B cell (primary cell): ENCODE measurements at regions not wholly inside any gene's neighbourhood (a gene's known extent, or its start where the extent isn't known, plus 50 kb on each side); places are given as distances from the start of the nearest gene placed in this dataset.

Experiments
- ATAC-seq: fragments of 200-7000 bp; cut with Tn5 transposase; one replicate; pipeline ENCODE4 v1.10.0; 2021; ENCODE audit warnings: low read depth, mild to moderate bottlenecking, moderate number of reproducible peaks, moderate library complexity
- CTCF ChIA-PET: fragments of 350-600 bp; sonication (Branson Sonifier 250); formaldehyde crosslinking; loops from one replicate; lab custom pipeline; 2021; ENCODE audit warnings: antibody characterized with exemption, inconsistent platforms; lab: Charles Lee
- POLR2A ChIA-PET: fragments of 350-600 bp; sonication (Branson Sonifier 250); formaldehyde crosslinking; loops from one replicate; lab custom pipeline; 2021; ENCODE audit warnings: antibody characterized with exemption; lab: Charles Lee
- DNase-seq: peaks from one replicate; pipeline ENCODE4 v3.0.0; 2013
- H2AFZ ChIP-seq: 2 replicates; pipeline ENCODE4 v1.6.1; 2012; ENCODE audit warnings: mild to moderate bottlenecking, low read depth, low read length; ENCODE audit not compliant: insufficient read depth, poor library complexity, severe bottlenecking
- H3K27ac ChIP-seq, 2 donors: 1 replicate in 1 of 2; 2 replicates in 1 of 2; pipeline ENCODE4 v1.5.1; 2012 to 2013; ENCODE audit warnings: low read length in 2 of 2, mild to moderate bottlenecking in 2 of 2, moderate library complexity in 1 of 2
- H3K27me3 ChIP-seq, 4 experiments: fragments of 200-600 bp in 1 of 4; sonication (generic) in 1 of 4; replicated peaks in 1 of 4; 1 replicate in 2 of 4; 2 replicates in 2 of 4; pipeline versions ENCODE4 v1.6.1 to v1.7.0; 2013 to 2016; ENCODE audit warnings: low read length in 3 of 4, mild to moderate bottlenecking in 2 of 4, mixed read lengths in 1 of 4, moderate library complexity in 1 of 4; ENCODE audit not compliant: insufficient read depth in 4 of 4, control insufficient read depth in 3 of 4; ENCODE audit errors: control extremely low read depth in 1 of 4
- H3K36me3 ChIP-seq, 2 experiments: replicated peaks in 1 of 2; 1 replicate in 1 of 2; 2 replicates in 1 of 2; pipeline versions ENCODE4 v1.6.1 to v1.7.1; 2013; ENCODE audit warnings: low read length in 1 of 2; ENCODE audit not compliant: insufficient read depth in 2 of 2, control insufficient read depth in 1 of 2; ENCODE audit errors: control extremely low read depth in 1 of 2, extremely low read depth in 1 of 2
- H3K4me1 ChIP-seq, 2 donors: fragments of 200-600 bp in 1 of 2; sonication (generic) in 1 of 2; 1 replicate in 1 of 2; 2 replicates in 1 of 2; pipeline versions ENCODE4 v1.5.1 to v1.6.1; 2013 to 2017; ENCODE audit warnings: low read length in 2 of 2; ENCODE audit not compliant: control insufficient read depth in 2 of 2, insufficient read depth in 2 of 2
- H3K4me2 ChIP-seq: replicated peaks from 2 replicates; pipeline ENCODE3; 2012; ENCODE audit warnings: mild to moderate bottlenecking, low read depth, low read length; ENCODE audit not compliant: poor library complexity, severe bottlenecking
- H3K4me3 ChIP-seq, 5 experiments: fragments of 200-600 bp in 1 of 5; sonication (generic) in 1 of 5; 1 replicate in 3 of 5; 2 replicates in 2 of 5; pipeline versions ENCODE4 v1.5.1 to v1.7.0; 2011 to 2016; ENCODE audit warnings: low read length in 4 of 5, mild to moderate bottlenecking in 4 of 5, low read depth in 2 of 5, control low read depth in 1 of 5, moderate library complexity in 1 of 5; ENCODE audit not compliant: insufficient read depth in 1 of 5; ENCODE audit errors: control extremely low read depth in 1 of 5, extremely low read depth in 1 of 5
- H3K79me2 ChIP-seq: fragments of 200-600 bp; sonication (generic); one replicate; pipeline ENCODE4 v1.6.0; 2016; ENCODE audit warnings: low read length; ENCODE audit not compliant: control insufficient read depth, insufficient read depth
- H3K9ac ChIP-seq: fragments of 200-600 bp; sonication (generic); 2 replicates; pipeline ENCODE4 v1.6.1; 2017; ENCODE audit warnings: mild to moderate bottlenecking, low read length, moderate library complexity
- H3K9me3 ChIP-seq, 3 donors: one replicate each; pipeline versions ENCODE4 v1.6.1 to v1.7.1; 2013; ENCODE audit warnings: low read length in 2 of 3; ENCODE audit not compliant: control insufficient read depth in 2 of 3, insufficient read depth in 1 of 3; ENCODE audit errors: control extremely low read depth in 1 of 3
- H4K20me1 ChIP-seq: 2 replicates; pipeline ENCODE4 v1.6.0; 2012; ENCODE audit warnings: mild to moderate bottlenecking, low read length; ENCODE audit not compliant: insufficient read depth, control insufficient read depth, poor library complexity, severe bottlenecking
- H3K27ac Mint-ChIP-seq: one replicate; pipeline ENCODE4 v1.8.0; 2021; ENCODE audit warnings: mixed read lengths
- H3K27me3 Mint-ChIP-seq: one replicate; pipeline ENCODE4 v1.8.0; 2021; ENCODE audit warnings: mixed read lengths
- H3K4me1 Mint-ChIP-seq: one replicate; pipeline ENCODE4 v1.8.0; 2021; ENCODE audit warnings: mixed read lengths
- H3K4me3 Mint-ChIP-seq: one replicate; pipeline ENCODE4 v1.8.0; 2021; ENCODE audit warnings: mixed read lengths
- H3K9me3 Mint-ChIP-seq: one replicate; pipeline ENCODE4 v1.8.0; 2022; ENCODE audit warnings: mixed read lengths; ENCODE audit not compliant: insufficient read depth
- EZH2 ChIP-seq: IDR thresholded peaks from 2 replicates; pipeline ENCODE4 v1.6.1; 2012; ENCODE audit warnings: borderline replicate concordance, low read depth, mild to moderate bottlenecking, moderate library complexity, low read length; ENCODE audit not compliant: insufficient read depth, poor library complexity, severe bottlenecking
- WGBS: methylation state at CpG from one replicate; pipeline ENCODE4 v1.1.5; 2013; ENCODE audit warnings: missing lambda C conversion rate; ENCODE audit not compliant: insufficient coverage; 5-methylcytosine and 5-hydroxymethylcytosine counted together
- intact Hi-C: fragments of 100-400 bp; cut with micrococcal nuclease; formaldehyde crosslinking; loops from one replicate; pipeline ENCODE4 v1.10.0; 2022
- TF ChIP-seq, protein P1 (sequence below): fragments of 200-600 bp; IDR thresholded peaks from one replicate; pipeline ENCODE4 v1.8.0; 2022; ENCODE audit warnings: antibody characterized with exemption, mild to moderate bottlenecking

GRCh38 chr1:55947446-55947845 lies 631.9 kb downstream of the PLPP3 start:
- ChIA-PET CTCF (no interaction called here), POLR2A (no interaction called here)
- Mint-ChIP-seq H3K27ac (no peak overlapping the region), H3K4me3 (no peak overlapping the region), H3K4me1 (no peaks in the 10 kb centered on the region), H3K9me3 (no peaks in the 10 kb centered on the region), H3K27me3 (peaks cover 14% of the 10 kb centered on the region)
- Histone ChIP-seq H3K27ac (no peak overlapping the region), H2AFZ (no peak overlapping the region), H3K4me2 (no peak overlapping the region), H3K27me3 (peaks cover 0 to 6% (median 0%) of the 10 kb centered on the region in 4 experiments), H3K79me2 (no peaks in the 10 kb centered on the region), H4K20me1 (no peaks in the 10 kb centered on the region), H3K4me3 (no peak overlapping the region), H3K4me1 (no peaks in the 10 kb centered on the region), H3K9ac (no peak overlapping the region), H3K36me3 (no peaks in the 10 kb centered on the region), H3K9me3 (no peaks in the 10 kb centered on the region)
- ATAC-seq, result no peak
- intact Hi-C loops, result no loop called here
- 100% methylated on average over 1 of the region's 1 CpG for WGBS
- no peak for DNase-seq
- TF ChIP-seq, protein P1, sequence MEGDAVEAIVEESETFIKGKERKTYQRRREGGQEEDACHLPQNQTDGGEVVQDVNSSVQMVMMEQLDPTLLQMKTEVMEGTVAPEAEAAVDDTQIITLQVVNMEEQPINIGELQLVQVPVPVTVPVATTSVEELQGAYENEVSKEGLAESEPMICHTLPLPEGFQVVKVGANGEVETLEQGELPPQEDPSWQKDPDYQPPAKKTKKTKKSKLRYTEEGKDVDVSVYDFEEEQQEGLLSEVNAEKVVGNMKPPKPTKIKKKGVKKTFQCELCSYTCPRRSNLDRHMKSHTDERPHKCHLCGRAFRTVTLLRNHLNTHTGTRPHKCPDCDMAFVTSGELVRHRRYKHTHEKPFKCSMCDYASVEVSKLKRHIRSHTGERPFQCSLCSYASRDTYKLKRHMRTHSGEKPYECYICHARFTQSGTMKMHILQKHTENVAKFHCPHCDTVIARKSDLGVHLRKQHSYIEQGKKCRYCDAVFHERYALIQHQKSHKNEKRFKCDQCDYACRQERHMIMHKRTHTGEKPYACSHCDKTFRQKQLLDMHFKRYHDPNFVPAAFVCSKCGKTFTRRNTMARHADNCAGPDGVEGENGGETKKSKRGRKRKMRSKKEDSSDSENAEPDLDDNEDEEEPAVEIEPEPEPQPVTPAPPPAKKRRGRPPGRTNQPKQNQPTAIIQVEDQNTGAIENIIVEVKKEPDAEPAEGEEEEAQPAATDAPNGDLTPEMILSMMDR, result no peak
- TF ChIP-seq EZH2, result no peak

DNA sequence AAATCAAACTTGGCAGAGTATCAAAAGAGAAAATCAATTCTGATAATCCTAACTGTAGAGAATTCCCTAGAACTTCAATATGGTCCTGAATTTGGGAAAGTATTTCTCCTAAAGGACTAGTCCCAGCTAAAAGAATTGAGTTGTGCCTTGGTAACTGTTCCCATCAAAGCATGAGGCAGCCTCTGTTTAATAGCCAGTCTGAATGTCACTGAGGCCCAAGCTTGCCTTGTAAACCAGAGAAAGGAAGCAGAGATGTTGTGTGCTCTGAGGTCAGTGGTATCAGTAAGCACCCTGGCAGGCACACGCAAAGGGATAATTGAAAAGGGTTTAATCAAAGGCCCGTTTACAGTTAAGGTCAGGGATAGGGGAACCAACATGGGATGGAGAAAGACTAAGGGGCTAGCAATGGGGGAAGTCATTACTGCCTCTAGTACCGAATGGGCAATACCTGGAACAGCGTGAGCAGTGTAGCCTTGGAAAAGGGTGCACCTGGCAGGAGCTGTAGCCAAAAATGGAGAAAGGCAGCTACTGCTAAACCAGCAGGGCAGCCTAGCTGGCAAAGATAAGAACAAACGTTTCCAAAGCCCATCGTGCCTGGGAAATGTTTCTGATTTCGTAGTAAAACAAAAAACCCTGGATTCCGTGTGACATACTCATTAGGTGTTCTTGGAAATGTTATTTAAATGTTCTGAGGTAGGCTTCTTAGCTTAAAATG lies 635.5 kb downstream of the PLPP3 start:
- no peaks in the 10 kb centered on the region for H3K9me3 ChIP-seq
- intact Hi-C loops, result no loop called here
- H3K36me3 ChIP-seq, result no peaks in the 10 kb centered on the region
- no peak overlapping the region for H3K9ac ChIP-seq
- Mint-ChIP-seq H3K4me1 (no peaks in the 10 kb centered on the region), H3K9me3 (no peaks in the 10 kb centered on the region), H3K27ac (no peak overlapping the region), H3K4me3 (no peak overlapping the region), H3K27me3 (peaks cover 11% of the 10 kb centered on the region)
- H4K20me1 ChIP-seq, result no peaks in the 10 kb centered on the region
- POLR2A ChIA-PET, result no interaction called here
- ATAC-seq (no peak), DNase-seq (no peak)
- H3K27ac ChIP-seq, result no peak overlapping the region
- H3K4me3 ChIP-seq, result no peak overlapping the region
- CTCF ChIA-PET, result no interaction called here
- no peaks in the 10 kb centered on the region for H3K79me2 ChIP-seq
- 63% methylated on average over 7 of the region's 8 CpGs for WGBS
- TF ChIP-seq, protein P1, result no peak
- no peak for TF ChIP-seq EZH2
- no peak overlapping the region for H2AFZ ChIP-seq
- H3K4me1 ChIP-seq, result no peaks in the 10 kb centered on the region
- peaks cover 0 to 3% (median 0%) of the 10 kb centered on the region in 4 experiments for H3K27me3 ChIP-seq
- H3K4me2 ChIP-seq, result no peak overlapping the region
